ENCODE measurements at regions not wholly inside any gene's neighbourhood (a gene's known extent, or its start where the extent isn't known, plus 50 kb on each side); places are given as distances from the start of the nearest gene placed in this dataset.

GRCh38 chr1:212514056-212514614 lies 81.4 kb downstream of the NENF start:
- TF ChIP-seq CREB1 (IDR thresholded peaks at IDR 0.05; ENCODE audit: low read depth) (no peak), TCF7 (IDR thresholded peaks at IDR 0.05; ENCODE audit: borderline replicate concordance) (no peak), FOXK2 (IDR thresholded peaks at IDR 0.05) (no peak), USF2 (IDR thresholded peaks at IDR 0.05; ENCODE audit: borderline replicate concordance, low read depth, low read length) (no peak), POLR2AphosphoS5 (IDR thresholded peaks at IDR 0.05; ENCODE audit: low read length) (no peak), ZNF274 (IDR thresholded peaks at IDR 0.05; ENCODE audit: insufficient read depth, insufficient read length) (no peak), HDAC6 (IDR thresholded peaks at IDR 0.05; ENCODE audit: unreplicated experiment) (no peak), ZNF24 (IDR thresholded peaks at IDR 0.05) (no peak), LARP7 (IDR thresholded peaks at IDR 0.05) (no peak), MXI1 (IDR thresholded peaks at IDR 0.05; ENCODE audit: low read depth, low read length) (no peak), POLR2A (IDR thresholded peaks at IDR 0.05; ENCODE audit: low read depth, low read length) (no peak), HDAC2 (IDR thresholded peaks at IDR 0.05) (no peak), NFIC (IDR thresholded peaks at IDR 0.05; ENCODE audit: low read depth, low read length) (no peak), CHD1 (IDR thresholded peaks at IDR 0.05; ENCODE audit: low read depth, low read length) (no peak)
